GM12891 (cell line): ENCODE measurements at regions not wholly inside any gene's neighbourhood (a gene's known extent, or its start where the extent isn't known, plus 50 kb on each side); places are given as distances from the start of the nearest gene placed in this dataset.

Source experiments
- POLR2A ChIP-seq: IDR thresholded peaks from 2 replicates; pipeline ENCODE4 v1.6.1; 2011; ENCODE audit warnings: low read depth, low read length, control low read depth
- SPI1 ChIP-seq: IDR thresholded peaks from 2 replicates; pipeline ENCODE4 v1.6.1; 2011; ENCODE audit warnings: low read depth, low read length, control low read depth
- TAF1 ChIP-seq: IDR thresholded peaks from 2 replicates; pipeline ENCODE4 v1.6.1; 2011; ENCODE audit warnings: low read depth, low read length, control low read depth

- TF ChIP-seq TAF1 (no peak), SPI1 (no peak), POLR2A (no peak)
Measured at GRCh38 chr7:79787096-79787495, 333.6 kb upstream of the MAGI2 start.
